Loucy (cell line): ENCODE measurements at regions not wholly inside any gene's neighbourhood (a gene's known extent, or its start where the extent isn't known, plus 50 kb on each side); places are given as distances from the start of the nearest gene placed in this dataset.

Experiments
- H2AFZ ChIP-seq: fragments of 200-600 bp; sonication (generic); 2 replicates; pipeline ENCODE4 v1.6.0; 2016; ENCODE audit warnings: antibody characterized with exemption, mild to moderate bottlenecking, low read length, moderate library complexity
- H3F3A ChIP-seq: fragments of 200-600 bp; 2 replicates; pipeline ENCODE4 v1.6.0; 2016; ENCODE audit warnings: antibody characterized with exemption, low read depth, mild to moderate bottlenecking
- H3K27me3 ChIP-seq: fragments of 200-600 bp; sonication (generic); 2 replicates; pipeline ENCODE4 v1.6.1; 2014; ENCODE audit warnings: low read length, mild to moderate bottlenecking; ENCODE audit not compliant: insufficient read depth, poor library complexity, severe bottlenecking
- H3K36me3 ChIP-seq: fragments of 200-600 bp; sonication (generic); 2 replicates; pipeline ENCODE4 v1.6.1; 2016; ENCODE audit warnings: low read length; ENCODE audit not compliant: insufficient read depth
- H3K4me1 ChIP-seq: fragments of 200-600 bp; sonication (generic); 2 replicates; pipeline ENCODE4 v1.5.1; 2014; ENCODE audit warnings: low read length, mild to moderate bottlenecking; ENCODE audit not compliant: insufficient read depth, poor library complexity, severe bottlenecking
- H3K4me2 ChIP-seq: fragments of 200-600 bp; sonication (generic); 2 replicates; pipeline ENCODE4 v1.6.0; 2014; ENCODE audit warnings: antibody characterized with exemption, low read length, low read depth, mild to moderate bottlenecking; ENCODE audit not compliant: poor library complexity, severe bottlenecking
- H3K4me3 ChIP-seq: fragments of 200-600 bp; sonication (generic); 2 replicates; pipeline ENCODE4 v1.5.1; 2014; ENCODE audit warnings: low read length, mild to moderate bottlenecking, mixed read lengths; ENCODE audit not compliant: poor library complexity, severe bottlenecking
- H3K79me2 ChIP-seq: fragments of 200-600 bp; sonication (generic); 2 replicates; pipeline ENCODE4 v1.6.1; 2014; ENCODE audit warnings: low read length; ENCODE audit not compliant: insufficient read depth
- H3K9ac ChIP-seq: fragments of 200-600 bp; sonication (generic); 2 replicates; pipeline ENCODE4 v1.6.0; 2014; ENCODE audit warnings: mild to moderate bottlenecking, low read depth, low read length, moderate library complexity; ENCODE audit not compliant: poor library complexity, severe bottlenecking
- H3K9me2 ChIP-seq: fragments of 200-600 bp; sonication (generic); replicated peaks from 2 replicates; pipeline ENCODE4 v1.6.1; 2016; ENCODE audit warnings: low read depth, low read length, mixed read lengths
- H3K9me3 ChIP-seq: fragments of 200-600 bp; sonication (generic); 2 replicates; pipeline ENCODE4 v1.6.1; 2014; ENCODE audit warnings: mild to moderate bottlenecking, antibody characterized with exemption, low read length, low read depth; ENCODE audit not compliant: insufficient read depth
- H4K20me1 ChIP-seq: fragments of 200-600 bp; sonication (generic); 2 replicates; pipeline ENCODE4 v1.6.0; 2014; ENCODE audit warnings: antibody characterized with exemption, low read length, mild to moderate bottlenecking; ENCODE audit not compliant: insufficient read depth, poor library complexity, severe bottlenecking
- CTCF ChIP-seq: fragments of 200-600 bp; sonication (generic); conservative IDR thresholded peaks from 2 replicates; pipeline ENCODE4 v1.5.1; 2014; ENCODE audit warnings: mild to moderate bottlenecking, antibody characterized with exemption, low read length
- EZH2phosphoT487 ChIP-seq: fragments of 200-600 bp; IDR thresholded peaks from 2 replicates; pipeline ENCODE4 v1.6.1; 2018; ENCODE audit warnings: antibody characterized with exemption, mild to moderate bottlenecking, moderate library complexity, borderline replicate concordance

GRCh38 chrX:148269513-148269912 lies 230.9 kb upstream of the AFF2 start:
- no peaks in the 10 kb centered on the region for H3K79me2 ChIP-seq
- TF ChIP-seq CTCF (no peak), EZH2phosphoT487 (no peak)
- H3K9me2 ChIP-seq = no peaks in the 10 kb centered on the region
- peak overlapping the region; percentile 9; the same call in 1 of the 2 replicates for H2AFZ ChIP-seq
- H3K36me3 ChIP-seq = no peaks in the 10 kb centered on the region
- H4K20me1 ChIP-seq = no peaks in the 10 kb centered on the region
- peaks cover 52% of the 10 kb centered on the region for H3K4me1 ChIP-seq
- peak overlapping the region; percentile 47 for H3K4me2 ChIP-seq
- H3K9me3 ChIP-seq = no peaks in the 10 kb centered on the region
- peaks cover 3% of the 10 kb centered on the region; the same call in 1 of the 2 replicates for H3F3A ChIP-seq
- peak overlapping the region; percentile 27 for H3K9ac ChIP-seq
- no peak overlapping the region for H3K4me3 ChIP-seq
- no peaks in the 10 kb centered on the region for H3K27me3 ChIP-seq

- Histone ChIP-seq H3K9ac (peak overlapping the region; percentile 27), H3K4me2 (peak overlapping the region; percentile 47), H3K4me1 (peaks cover 48% of the 10 kb centered on the region), H3K79me2 (no peaks in the 10 kb centered on the region), H3K27me3 (no peaks in the 10 kb centered on the region), H3K9me2 (no peaks in the 10 kb centered on the region), H3K9me3 (no peaks in the 10 kb centered on the region), H3K4me3 (peak overlapping the region; percentile 18), H2AFZ (no peak overlapping the region), H3K36me3 (no peaks in the 10 kb centered on the region), H3F3A (peaks cover 3% of the 10 kb centered on the region; the same call in 1 of the 2 replicates), H4K20me1 (no peaks in the 10 kb centered on the region)
- no peak for TF ChIP-seq EZH2phosphoT487
- TF ChIP-seq CTCF = no peak
Measured at GRCh38 chrX:148270499-148270898, 229.9 kb upstream of the AFF2 start.

GRCh38 chrX:148271263-148271662 lies 229.2 kb upstream of the AFF2 start:
- H3K79me2 ChIP-seq = no peaks in the 10 kb centered on the region
- H4K20me1 ChIP-seq = no peaks in the 10 kb centered on the region
- TF ChIP-seq EZH2phosphoT487 (no peak), CTCF (no peak)
- no peaks in the 10 kb centered on the region for H3K27me3 ChIP-seq
- no peak overlapping the region for H2AFZ ChIP-seq
- no peaks in the 10 kb centered on the region for H3K36me3 ChIP-seq
- peaks cover 3% of the 10 kb centered on the region; the same call in 1 of the 2 replicates for H3F3A ChIP-seq
- H3K4me2 ChIP-seq = peak overlapping the region; percentile 47
- peaks cover 41% of the 10 kb centered on the region for H3K4me1 ChIP-seq
- no peaks in the 10 kb centered on the region for H3K9me3 ChIP-seq
- H3K4me3 ChIP-seq = peak overlapping the region; percentile 18
- peak overlapping the region; percentile 48 for H3K9ac ChIP-seq
- H3K9me2 ChIP-seq = no peaks in the 10 kb centered on the region
